H1 (cell line): ENCODE measurements at regions not wholly inside any gene's neighbourhood (a gene's known extent, or its start where the extent isn't known, plus 50 kb on each side); places are given as distances from the start of the nearest gene placed in this dataset.

Source experiments
- SIN3A ChIP-seq, 2 experiments: IDR thresholded peaks in 1 of 2; conservative IDR thresholded peaks in 1 of 2; 2 replicates each; pipeline ENCODE4 v1.6.1; 2011 to 2012; ENCODE audit warnings: low read length in 2 of 2, improper control_type of control experiment in 1 of 2, low read depth in 1 of 2, mild to moderate bottlenecking in 1 of 2
- SP1 ChIP-seq: IDR thresholded peaks from 2 replicates; pipeline ENCODE4 v1.6.1; 2011; ENCODE audit warnings: low read depth, low read length
- TF ChIP-seq, protein P1 (sequence below): IDR thresholded peaks from 2 replicates; pipeline ENCODE4 v1.6.1; 2012; ENCODE audit warnings: inconsistent platforms

DNA sequence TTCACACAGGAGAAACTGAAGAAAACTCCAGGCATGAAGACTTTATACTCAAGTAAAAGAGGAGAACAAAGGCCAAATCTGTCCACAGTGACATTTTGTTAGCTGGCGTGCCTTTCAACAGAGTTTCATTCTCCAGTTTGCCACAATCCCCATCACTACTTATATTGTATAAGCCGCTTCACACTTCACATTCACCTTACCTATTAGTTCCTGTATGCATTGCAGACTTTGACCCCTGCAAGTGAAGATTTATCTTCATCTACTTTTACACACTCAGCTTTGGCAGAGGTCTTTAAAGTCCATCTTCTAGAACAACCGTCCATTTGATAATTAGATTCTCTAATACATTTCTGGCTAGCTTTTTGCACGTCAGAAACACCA is 56.8 kb upstream of the TANK start (continued):
- TF ChIP-seq, protein P1, sequence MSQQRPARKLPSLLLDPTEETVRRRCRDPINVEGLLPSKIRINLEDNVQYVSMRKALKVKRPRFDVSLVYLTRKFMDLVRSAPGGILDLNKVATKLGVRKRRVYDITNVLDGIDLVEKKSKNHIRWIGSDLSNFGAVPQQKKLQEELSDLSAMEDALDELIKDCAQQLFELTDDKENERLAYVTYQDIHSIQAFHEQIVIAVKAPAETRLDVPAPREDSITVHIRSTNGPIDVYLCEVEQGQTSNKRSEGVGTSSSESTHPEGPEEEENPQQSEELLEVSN: no peak
- TF ChIP-seq SP1 (no peak), SIN3A (conservative IDR thresholded peaks at IDR 0.05 in 1 of 2, IDR thresholded peaks at IDR 0.05 in 1 of 2; ENCODE audit: low read depth in 1 of 2, low read length in 2 of 2) (no peak)
